ENCODE measurements at regions not wholly inside any gene's neighbourhood (a gene's known extent, or its start where the extent isn't known, plus 50 kb on each side); places are given as distances from the start of the nearest gene placed in this dataset.

- Histone ChIP-seq H3K27ac (ENCODE audit: extremely low read depth, low read depth, low read length) (no peak overlapping the region), H3K36me3 (ENCODE audit: control insufficient read depth in 2 of 2, insufficient read depth in 1 of 2, low read length in 2 of 2) (no peaks in the 10 kb centered on the region), H3K9me3 (ENCODE audit: control insufficient read depth, insufficient read depth, low read depth, low read length) (no peaks in the 10 kb centered on the region), H3K4me1 (ENCODE audit: control insufficient read depth, insufficient read depth, low read length) (no peaks in the 10 kb centered on the region), H3K4me3 (ENCODE audit: low read depth, low read length) (no peak overlapping the region)
- POLR2A ChIA-PET: no interaction called here
- TF ChIP-seq ZNF114 (tag by site-specific recombination; IDR thresholded peaks at IDR 0.05): no peak
- TF ChIP-seq, protein P1, sequence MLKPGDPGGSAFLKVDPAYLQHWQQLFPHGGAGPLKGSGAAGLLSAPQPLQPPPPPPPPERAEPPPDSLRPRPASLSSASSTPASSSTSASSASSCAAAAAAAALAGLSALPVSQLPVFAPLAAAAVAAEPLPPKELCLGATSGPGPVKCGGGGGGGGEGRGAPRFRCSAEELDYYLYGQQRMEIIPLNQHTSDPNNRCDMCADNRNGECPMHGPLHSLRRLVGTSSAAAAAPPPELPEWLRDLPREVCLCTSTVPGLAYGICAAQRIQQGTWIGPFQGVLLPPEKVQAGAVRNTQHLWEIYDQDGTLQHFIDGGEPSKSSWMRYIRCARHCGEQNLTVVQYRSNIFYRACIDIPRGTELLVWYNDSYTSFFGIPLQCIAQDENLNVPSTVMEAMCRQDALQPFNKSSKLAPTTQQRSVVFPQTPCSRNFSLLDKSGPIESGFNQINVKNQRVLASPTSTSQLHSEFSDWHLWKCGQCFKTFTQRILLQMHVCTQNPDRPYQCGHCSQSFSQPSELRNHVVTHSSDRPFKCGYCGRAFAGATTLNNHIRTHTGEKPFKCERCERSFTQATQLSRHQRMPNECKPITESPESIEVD (tag by site-specific recombination; IDR thresholded peaks at IDR 0.05): no peak
- no peak for TF ChIP-seq PRDM1 (tag by site-specific recombination; IDR thresholded peaks at IDR 0.05)
- TF ChIP-seq ZNF830 (tag by site-specific recombination; IDR thresholded peaks at IDR 0.05; ENCODE audit: low read depth): no peak
- no peak for TF ChIP-seq SCRT1 (tag by site-specific recombination; IDR thresholded peaks at IDR 0.05; ENCODE audit: borderline replicate concordance)
- TF ChIP-seq ZNF560 (tag by site-specific recombination; IDR thresholded peaks at IDR 0.05; ENCODE audit: borderline replicate concordance): no peak
- no peak for TF ChIP-seq ZBTB20 (tag by site-specific recombination; IDR thresholded peaks at IDR 0.05)
- TF ChIP-seq, protein P2, sequence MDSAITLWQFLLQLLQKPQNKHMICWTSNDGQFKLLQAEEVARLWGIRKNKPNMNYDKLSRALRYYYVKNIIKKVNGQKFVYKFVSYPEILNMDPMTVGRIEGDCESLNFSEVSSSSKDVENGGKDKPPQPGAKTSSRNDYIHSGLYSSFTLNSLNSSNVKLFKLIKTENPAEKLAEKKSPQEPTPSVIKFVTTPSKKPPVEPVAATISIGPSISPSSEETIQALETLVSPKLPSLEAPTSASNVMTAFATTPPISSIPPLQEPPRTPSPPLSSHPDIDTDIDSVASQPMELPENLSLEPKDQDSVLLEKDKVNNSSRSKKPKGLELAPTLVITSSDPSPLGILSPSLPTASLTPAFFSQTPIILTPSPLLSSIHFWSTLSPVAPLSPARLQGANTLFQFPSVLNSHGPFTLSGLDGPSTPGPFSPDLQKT (IDR thresholded peaks at IDR 0.05; ENCODE audit: borderline replicate concordance, low read depth, low read length): no peak
- CTCF ChIA-PET: interaction anchor here (0.7 kb wide), 1 partner anchor 513 kb away, joined by 4 read pairs; no protein-coding TSS in a partner anchor
Measured at GRCh38 chr9:28234894-28235277, 661.6 kb upstream of the C9orf72 start.

DNA sequence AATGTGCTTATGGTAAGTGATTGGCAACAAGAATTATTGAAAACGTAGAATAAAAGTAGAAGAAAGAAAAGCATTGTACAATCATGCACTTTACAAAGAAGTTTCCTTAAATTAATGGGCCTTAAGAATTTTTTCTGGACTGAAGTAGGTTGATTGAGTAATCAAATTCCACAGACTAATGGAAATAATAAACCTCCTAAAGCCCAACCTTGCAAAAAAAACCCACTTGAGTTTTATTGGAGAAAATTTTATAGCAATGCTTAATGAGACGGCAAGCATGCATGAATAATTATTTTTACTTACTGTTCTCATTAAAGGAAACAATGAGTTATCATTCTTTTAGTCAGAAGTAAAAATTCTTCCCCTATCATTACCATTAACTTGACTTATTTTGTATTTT, 676.1 kb upstream of the C9orf72 start:
- ChIA-PET POLR2A (no interaction called here), CTCF (no interaction called here)
- no peak overlapping the region for H3K4me3 ChIP-seq (ENCODE audit: low read depth, low read length)
- H3K9me3 ChIP-seq (ENCODE audit: control insufficient read depth, insufficient read depth, low read depth, low read length): no peaks in the 10 kb centered on the region
- no peaks in the 10 kb centered on the region for H3K36me3 ChIP-seq (ENCODE audit: control insufficient read depth in 2 of 2, insufficient read depth in 1 of 2, low read length in 2 of 2)
- H3K4me1 ChIP-seq (ENCODE audit: control insufficient read depth, insufficient read depth, low read length): no peaks in the 10 kb centered on the region
- TF ChIP-seq ZNF776 (tag by site-specific recombination; IDR thresholded peaks at IDR 0.05; ENCODE audit: borderline replicate concordance): no peak
- no peak for TF ChIP-seq GLIS2 (tag by site-specific recombination; IDR thresholded peaks at IDR 0.05)
- no peak for TF ChIP-seq ZNF26 (tag by site-specific recombination; IDR thresholded peaks at IDR 0.05)
- no peak for TF ChIP-seq ZNF549 (tag by site-specific recombination; IDR thresholded peaks at IDR 0.05)
- H3K27ac ChIP-seq (ENCODE audit: extremely low read depth, low read depth, low read length): no peak overlapping the region

- ChIA-PET POLR2A (no interaction called here), CTCF (no interaction called here)
- H3K27ac ChIP-seq (ENCODE audit: extremely low read depth, low read depth, low read length): no peak overlapping the region
- TF ChIP-seq ZNF239 (tag by site-specific recombination; IDR thresholded peaks at IDR 0.05) (no peak), ZNF785 (tag by site-specific recombination; IDR thresholded peaks at IDR 0.05) (no peak), ZNF623 (tag by site-specific recombination; IDR thresholded peaks at IDR 0.05) (no peak), ZNF510 (tag by site-specific recombination; IDR thresholded peaks at IDR 0.05; ENCODE audit: insufficient replicate concordance) (no peak), ZNF426 (tag by site-specific recombination; IDR thresholded peaks at IDR 0.05) (no peak), ZNF585B (tag by site-specific recombination; IDR thresholded peaks at IDR 0.05) (no peak), ZNF514 (tag by site-specific recombination; IDR thresholded peaks at IDR 0.05) (no peak), MZF1 (tag by site-specific recombination; IDR thresholded peaks at IDR 0.05; ENCODE audit: borderline replicate concordance) (no peak)
- TF ChIP-seq, protein P3, sequence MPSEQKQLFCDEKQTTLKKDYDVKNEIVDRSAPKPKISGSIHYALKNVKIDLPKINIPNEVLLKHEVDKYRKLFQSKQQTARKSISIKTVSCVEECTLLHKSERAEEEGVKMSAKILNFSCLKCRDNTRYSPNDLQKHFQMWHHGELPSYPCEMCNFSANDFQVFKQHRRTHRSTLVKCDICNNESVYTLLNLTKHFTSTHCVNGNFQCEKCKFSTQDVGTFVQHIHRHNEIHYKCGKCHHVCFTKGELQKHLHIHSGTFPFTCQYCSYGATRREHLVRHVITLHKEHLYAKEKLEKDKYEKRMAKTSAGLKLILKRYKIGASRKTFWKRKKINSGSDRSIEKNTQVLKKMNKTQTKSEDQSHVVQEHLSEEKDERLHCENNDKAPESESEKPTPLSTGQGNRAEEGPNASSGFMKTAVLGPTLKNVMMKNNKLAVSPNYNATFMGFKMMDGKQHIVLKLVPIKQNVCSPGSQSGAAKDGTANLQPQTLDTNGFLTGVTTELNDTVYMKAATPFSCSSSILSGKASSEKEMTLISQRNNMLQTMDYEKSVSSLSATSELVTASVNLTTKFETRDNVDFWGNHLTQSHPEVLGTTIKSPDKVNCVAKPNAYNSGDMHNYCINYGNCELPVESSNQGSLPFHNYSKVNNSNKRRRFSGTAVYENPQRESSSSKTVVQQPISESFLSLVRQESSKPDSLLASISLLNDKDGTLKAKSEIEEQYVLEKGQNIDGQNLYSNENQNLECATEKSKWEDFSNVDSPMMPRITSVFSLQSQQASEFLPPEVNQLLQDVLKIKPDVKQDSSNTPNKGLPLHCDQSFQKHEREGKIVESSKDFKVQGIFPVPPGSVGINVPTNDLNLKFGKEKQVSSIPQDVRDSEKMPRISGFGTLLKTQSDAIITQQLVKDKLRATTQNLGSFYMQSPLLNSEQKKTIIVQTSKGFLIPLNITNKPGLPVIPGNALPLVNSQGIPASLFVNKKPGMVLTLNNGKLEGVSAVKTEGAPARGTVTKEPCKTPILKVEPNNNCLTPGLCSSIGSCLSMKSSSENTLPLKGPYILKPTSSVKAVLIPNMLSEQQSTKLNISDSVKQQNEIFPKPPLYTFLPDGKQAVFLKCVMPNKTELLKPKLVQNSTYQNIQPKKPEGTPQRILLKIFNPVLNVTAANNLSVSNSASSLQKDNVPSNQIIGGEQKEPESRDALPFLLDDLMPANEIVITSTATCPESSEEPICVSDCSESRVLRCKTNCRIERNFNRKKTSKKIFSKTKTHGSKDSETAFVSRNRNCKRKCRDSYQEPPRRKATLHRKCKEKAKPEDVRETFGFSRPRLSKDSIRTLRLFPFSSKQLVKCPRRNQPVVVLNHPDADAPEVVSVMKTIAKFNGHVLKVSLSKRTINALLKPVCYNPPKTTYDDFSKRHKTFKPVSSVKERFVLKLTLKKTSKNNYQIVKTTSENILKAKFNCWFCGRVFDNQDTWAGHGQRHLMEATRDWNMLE (tag by site-specific recombination; conservative IDR thresholded peaks at IDR 0.05; ENCODE audit: low read depth): no peak
- TF ChIP-seq, protein P4, sequence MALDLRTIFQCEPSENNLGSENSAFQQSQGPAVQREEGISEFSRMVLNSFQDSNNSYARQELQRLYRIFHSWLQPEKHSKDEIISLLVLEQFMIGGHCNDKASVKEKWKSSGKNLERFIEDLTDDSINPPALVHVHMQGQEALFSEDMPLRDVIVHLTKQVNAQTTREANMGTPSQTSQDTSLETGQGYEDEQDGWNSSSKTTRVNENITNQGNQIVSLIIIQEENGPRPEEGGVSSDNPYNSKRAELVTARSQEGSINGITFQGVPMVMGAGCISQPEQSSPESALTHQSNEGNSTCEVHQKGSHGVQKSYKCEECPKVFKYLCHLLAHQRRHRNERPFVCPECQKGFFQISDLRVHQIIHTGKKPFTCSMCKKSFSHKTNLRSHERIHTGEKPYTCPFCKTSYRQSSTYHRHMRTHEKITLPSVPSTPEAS (tag by site-specific recombination; IDR thresholded peaks at IDR 0.05): no peak
Measured at GRCh38 chr9:28255174-28255573, 681.9 kb upstream of the C9orf72 start.

More at GRCh38 chr9:28255174-28255573, 681.9 kb upstream of the C9orf72 start:
- Histone ChIP-seq H3K4me3 (ENCODE audit: low read depth, low read length) (no peak overlapping the region), H3K4me1 (ENCODE audit: control insufficient read depth, insufficient read depth, low read length) (no peaks in the 10 kb centered on the region), H3K36me3 (ENCODE audit: control insufficient read depth in 2 of 2, insufficient read depth in 1 of 2, low read length in 2 of 2) (no peaks in the 10 kb centered on the region), H3K9me3 (ENCODE audit: control insufficient read depth, insufficient read depth, low read depth, low read length) (no peaks in the 10 kb centered on the region)

All from HEK293 (cell line).